ENCODE measurements at regions not wholly inside any gene's neighbourhood (a gene's known extent, or its start where the extent isn't known, plus 50 kb on each side); places are given as distances from the start of the nearest gene placed in this dataset.

GRCh38 chr5:98433022-98433421 lies 340.4 kb upstream of the RGMB start:
- ATAC-seq = no peak
- 17% methylated on average over 1 of the region's 2 CpGs for WGBS (ENCODE audit: insufficient coverage)
- peaks cover 11% of the 10 kb centered on the region in 2 donors for H3K9me3 Mint-ChIP-seq
- intact Hi-C loops (cut with micrococcal nuclease) = no loop called here
- H3K36me3 Mint-ChIP-seq = no peaks in the 10 kb centered on the region
- H3K4me3 Mint-ChIP-seq = no peak overlapping the region
- H3K4me1 ChIP-seq (ENCODE audit: control insufficient read depth, insufficient read depth, low read length) = no peaks in the 10 kb centered on the region
- H3K27ac ChIP-seq (ENCODE audit: low read length) = no peak overlapping the region
- no peak overlapping the region for H3K27ac Mint-ChIP-seq
- no peaks in the 10 kb centered on the region for H3K27me3 ChIP-seq (ENCODE audit: control insufficient read depth, insufficient read depth, low read length)
- DNase-seq = no peak
- no peaks in the 10 kb centered on the region for H3K36me3 ChIP-seq (ENCODE audit: control insufficient read depth, insufficient read depth, low read length)
- no peak overlapping the region for H3K4me3 ChIP-seq (ENCODE audit: low read length)
- TF ChIP-seq CTCF (IDR thresholded peaks at IDR 0.05) = no peak
- no peaks in the 10 kb centered on the region for H3K4me1 Mint-ChIP-seq
- H3K27me3 Mint-ChIP-seq (ENCODE audit: low read depth in 2 of 2) = no peaks in the 10 kb centered on the region
- no peaks in the 10 kb centered on the region for H3K9me3 ChIP-seq (ENCODE audit: control insufficient read depth, insufficient read depth, low read length)

GRCh38 chr5:98433673-98434072 lies 339.8 kb upstream of the RGMB start:
- no peaks in the 10 kb centered on the region for H3K9me3 ChIP-seq (ENCODE audit: control insufficient read depth, insufficient read depth, low read length)
- Mint-ChIP-seq H3K9me3 (peaks cover 10 to 11% of the 10 kb centered on the region in 2 donors), H3K4me1 (no peaks in the 10 kb centered on the region), H3K36me3 (no peaks in the 10 kb centered on the region), H3K27me3 (ENCODE audit: low read depth in 2 of 2) (no peaks in the 10 kb centered on the region), H3K4me3 (no peak overlapping the region), H3K27ac (no peak overlapping the region)
- no peak for ATAC-seq
- H3K36me3 ChIP-seq (ENCODE audit: control insufficient read depth, insufficient read depth, low read length) = no peaks in the 10 kb centered on the region
- H3K4me3 ChIP-seq (ENCODE audit: low read length) = no peak overlapping the region
- no peaks in the 10 kb centered on the region for H3K4me1 ChIP-seq (ENCODE audit: control insufficient read depth, insufficient read depth, low read length)
- intact Hi-C loops (cut with micrococcal nuclease) = no loop called here
- H3K27me3 ChIP-seq (ENCODE audit: control insufficient read depth, insufficient read depth, low read length) = no peaks in the 10 kb centered on the region
- no peak for TF ChIP-seq CTCF (IDR thresholded peaks at IDR 0.05)
- no peak overlapping the region for H3K27ac ChIP-seq (ENCODE audit: low read length)
- no peak for DNase-seq

GRCh38 chr5:98436667-98437066 lies 336.8 kb upstream of the RGMB start:
- no peak overlapping the region for H3K4me3 Mint-ChIP-seq
- H3K36me3 Mint-ChIP-seq = no peaks in the 10 kb centered on the region
- no peaks in the 10 kb centered on the region for H3K27me3 Mint-ChIP-seq (ENCODE audit: low read depth in 2 of 2)
- peaks cover 4 to 10% of the 10 kb centered on the region in 2 donors for H3K9me3 Mint-ChIP-seq
- WGBS (ENCODE audit: insufficient coverage) = 95% methylated on average over 3 of the region's 3 CpGs
- Histone ChIP-seq H3K4me3 (ENCODE audit: low read length) (no peak overlapping the region), H3K4me1 (ENCODE audit: control insufficient read depth, insufficient read depth, low read length) (no peaks in the 10 kb centered on the region), H3K27ac (ENCODE audit: low read length) (no peak overlapping the region), H3K27me3 (ENCODE audit: control insufficient read depth, insufficient read depth, low read length) (no peaks in the 10 kb centered on the region), H3K9me3 (ENCODE audit: control insufficient read depth, insufficient read depth, low read length) (peaks cover 5% of the 10 kb centered on the region), H3K36me3 (ENCODE audit: control insufficient read depth, insufficient read depth, low read length) (no peaks in the 10 kb centered on the region)
- no peak for TF ChIP-seq CTCF (IDR thresholded peaks at IDR 0.05)
- no peak for DNase-seq
- no peaks in the 10 kb centered on the region for H3K4me1 Mint-ChIP-seq
- intact Hi-C loops (cut with micrococcal nuclease) = no loop called here
- no peak for ATAC-seq
- no peak overlapping the region for H3K27ac Mint-ChIP-seq

- Histone ChIP-seq H3K9me3 (ENCODE audit: control insufficient read depth, insufficient read depth, low read length) (peaks cover 12% of the 10 kb centered on the region), H3K4me3 (ENCODE audit: low read length) (no peak overlapping the region), H3K4me1 (ENCODE audit: control insufficient read depth, insufficient read depth, low read length) (no peaks in the 10 kb centered on the region), H3K27me3 (ENCODE audit: control insufficient read depth, insufficient read depth, low read length) (no peaks in the 10 kb centered on the region), H3K36me3 (ENCODE audit: control insufficient read depth, insufficient read depth, low read length) (no peaks in the 10 kb centered on the region), H3K27ac (ENCODE audit: low read length) (no peak overlapping the region)
- Mint-ChIP-seq H3K4me1 (no peaks in the 10 kb centered on the region), H3K4me3 (no peak overlapping the region), H3K27ac (no peak overlapping the region), H3K36me3 (no peaks in the 10 kb centered on the region), H3K9me3 (peaks cover 11 to 12% of the 10 kb centered on the region in 2 donors), H3K27me3 (ENCODE audit: low read depth in 2 of 2) (no peaks in the 10 kb centered on the region)
- WGBS (ENCODE audit: insufficient coverage) = 54% methylated on average over 1 of the region's 1 CpG
- DNase-seq = no peak
- TF ChIP-seq CTCF (IDR thresholded peaks at IDR 0.05) = no peak
- ATAC-seq = no peak
- intact Hi-C loops (cut with micrococcal nuclease) = no loop called here
These were observed 331.0 kb upstream of the RGMB start for GRCh38 chr5:98442448-98442847.
